ENCODE measurements at regions not wholly inside any gene's neighbourhood (a gene's known extent, or its start where the extent isn't known, plus 50 kb on each side); places are given as distances from the start of the nearest gene placed in this dataset.

DNA sequence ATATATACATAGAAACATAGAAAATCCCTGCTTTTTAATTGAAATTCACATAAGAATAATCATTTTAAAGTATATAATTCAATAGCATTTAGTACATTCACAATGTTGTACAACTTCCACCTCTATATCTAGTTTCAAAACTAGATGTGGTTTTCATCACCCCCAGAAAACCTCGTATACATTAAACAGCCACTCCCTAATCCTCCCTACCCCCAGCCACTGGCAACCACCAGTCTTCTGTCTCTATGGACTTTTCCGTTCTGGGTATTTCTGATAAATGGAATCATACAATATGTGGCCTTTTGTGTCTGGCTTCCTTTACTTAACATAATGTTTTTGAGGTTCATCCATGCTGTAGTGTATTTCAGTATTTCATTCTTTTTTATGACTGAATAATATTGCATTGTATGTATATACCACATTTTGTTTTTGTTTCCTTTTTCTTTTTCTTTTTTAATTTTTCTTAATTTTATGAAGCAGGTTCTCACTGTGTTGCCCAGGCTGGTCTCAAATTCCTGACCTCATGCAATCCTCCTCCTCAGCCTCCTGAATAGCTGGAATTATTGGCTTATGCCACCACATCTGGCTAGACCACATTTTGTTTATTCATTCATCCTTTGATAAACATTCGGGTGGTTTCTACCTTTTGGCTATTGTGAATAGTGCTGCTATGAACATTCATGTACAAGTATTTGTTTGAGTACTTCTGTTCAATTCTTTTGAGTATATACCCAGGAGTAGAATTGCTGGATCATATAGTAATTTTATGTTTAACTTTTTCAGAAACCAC, 50.6 kb upstream of the RNF152 start:
- Histone ChIP-seq H3K9ac (ENCODE audit: insufficient read length) (no peak overlapping the region), H3K27ac (no peak overlapping the region), H3K36me3 (ENCODE audit: insufficient read depth, low read length) (no peaks in the 10 kb centered on the region), H3K4me3 (no peak overlapping the region), H3K9me3 (ENCODE audit: low read depth, low read length) (no peaks in the 10 kb centered on the region)
- TF ChIP-seq FOXP2 (optimal IDR thresholded peaks at IDR 0.05; ENCODE audit: control extremely low read depth, extremely low read length, insufficient read depth) (no peak), POLR2AphosphoS5 (IDR thresholded peaks at IDR 0.05; ENCODE audit: borderline replicate concordance, low read depth, low read length) (no peak), EZH2 (IDR thresholded peaks at IDR 0.05) (no peak)
- DNase-seq (ENCODE audit: low read depth, low spot score): no peak
